ENCODE measurements at regions not wholly inside any gene's neighbourhood (a gene's known extent, or its start where the extent isn't known, plus 50 kb on each side); places are given as distances from the start of the nearest gene placed in this dataset.

- H3K27ac ChIP-seq (ENCODE audit: low read length): no peak overlapping the region
- no peak overlapping the region for H3K9ac ChIP-seq (ENCODE audit: low read length)
Observed at GRCh38 chr7:41467596-41467995, 235.3 kb downstream of the INHBA start.

DNA sequence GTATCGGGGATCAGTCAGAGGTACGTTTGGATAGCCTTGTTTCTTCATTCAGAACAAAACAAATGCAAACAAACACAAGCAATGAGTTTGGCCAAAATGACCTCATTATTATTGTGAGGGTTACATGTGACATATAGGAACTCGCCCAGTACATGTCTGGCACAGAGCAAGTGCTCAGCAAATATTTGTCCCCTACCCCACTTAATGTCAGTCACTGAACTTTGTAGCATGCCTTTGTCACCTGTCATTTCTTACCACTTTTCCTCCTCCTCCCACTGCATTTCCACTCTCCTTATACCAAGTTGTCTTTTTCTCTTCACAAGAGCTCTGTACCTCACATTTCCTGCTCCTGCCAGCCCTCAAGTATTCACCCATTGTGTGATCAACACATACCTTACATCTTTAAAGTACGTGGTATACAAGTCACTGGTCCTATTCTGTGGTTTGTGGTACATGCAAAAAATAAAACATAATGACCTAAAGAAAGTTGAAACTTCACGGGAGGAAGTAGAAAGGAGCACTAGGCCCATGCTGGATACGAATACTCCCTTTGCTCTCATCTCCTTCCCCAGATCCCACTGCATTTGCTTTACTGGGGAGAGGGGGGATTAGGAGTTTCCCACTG, 236.0 kb downstream of the INHBA start:
- H3K9me3 ChIP-seq (ENCODE audit: low read length): no peaks in the 10 kb centered on the region
- no peaks in the 10 kb centered on the region for H3K79me2 ChIP-seq (replicated peaks; ENCODE audit: insufficient read depth, low read length)
- no peaks in the 10 kb centered on the region for H4K20me1 ChIP-seq (ENCODE audit: insufficient read depth)
- no peak overlapping the region for H3K4me3 ChIP-seq (ENCODE audit: low read length)
- no peaks in the 10 kb centered on the region for H3K9me2 ChIP-seq (ENCODE audit: insufficient read depth, low read length)
- no peaks in the 10 kb centered on the region for H3K27me3 ChIP-seq (ENCODE audit: insufficient read depth, low read depth, low read length)
- H3K4me2 ChIP-seq (ENCODE audit: low read length): no peak overlapping the region
- TF ChIP-seq MXI1 (conservative IDR thresholded peaks at IDR 0.05; ENCODE audit: poor library complexity, severe bottlenecking) (no peak), EP300 (conservative IDR thresholded peaks at IDR 0.05; ENCODE audit: poor library complexity, severe bottlenecking) (no peak), POLR2AphosphoS5 (IDR thresholded peaks at IDR 0.05) (no peak), EZH2 (IDR thresholded peaks at IDR 0.05; ENCODE audit: borderline replicate concordance, insufficient read depth, low read length, poor library complexity, severe bottlenecking) (no peak), RAD21 (conservative IDR thresholded peaks at IDR 0.05) (no peak), SMC3 (conservative IDR thresholded peaks at IDR 0.05; ENCODE audit: poor library complexity) (no peak), TAF1 (IDR thresholded peaks at IDR 0.05; ENCODE audit: low read depth) (no peak)
- TF ChIP-seq, protein P1, sequence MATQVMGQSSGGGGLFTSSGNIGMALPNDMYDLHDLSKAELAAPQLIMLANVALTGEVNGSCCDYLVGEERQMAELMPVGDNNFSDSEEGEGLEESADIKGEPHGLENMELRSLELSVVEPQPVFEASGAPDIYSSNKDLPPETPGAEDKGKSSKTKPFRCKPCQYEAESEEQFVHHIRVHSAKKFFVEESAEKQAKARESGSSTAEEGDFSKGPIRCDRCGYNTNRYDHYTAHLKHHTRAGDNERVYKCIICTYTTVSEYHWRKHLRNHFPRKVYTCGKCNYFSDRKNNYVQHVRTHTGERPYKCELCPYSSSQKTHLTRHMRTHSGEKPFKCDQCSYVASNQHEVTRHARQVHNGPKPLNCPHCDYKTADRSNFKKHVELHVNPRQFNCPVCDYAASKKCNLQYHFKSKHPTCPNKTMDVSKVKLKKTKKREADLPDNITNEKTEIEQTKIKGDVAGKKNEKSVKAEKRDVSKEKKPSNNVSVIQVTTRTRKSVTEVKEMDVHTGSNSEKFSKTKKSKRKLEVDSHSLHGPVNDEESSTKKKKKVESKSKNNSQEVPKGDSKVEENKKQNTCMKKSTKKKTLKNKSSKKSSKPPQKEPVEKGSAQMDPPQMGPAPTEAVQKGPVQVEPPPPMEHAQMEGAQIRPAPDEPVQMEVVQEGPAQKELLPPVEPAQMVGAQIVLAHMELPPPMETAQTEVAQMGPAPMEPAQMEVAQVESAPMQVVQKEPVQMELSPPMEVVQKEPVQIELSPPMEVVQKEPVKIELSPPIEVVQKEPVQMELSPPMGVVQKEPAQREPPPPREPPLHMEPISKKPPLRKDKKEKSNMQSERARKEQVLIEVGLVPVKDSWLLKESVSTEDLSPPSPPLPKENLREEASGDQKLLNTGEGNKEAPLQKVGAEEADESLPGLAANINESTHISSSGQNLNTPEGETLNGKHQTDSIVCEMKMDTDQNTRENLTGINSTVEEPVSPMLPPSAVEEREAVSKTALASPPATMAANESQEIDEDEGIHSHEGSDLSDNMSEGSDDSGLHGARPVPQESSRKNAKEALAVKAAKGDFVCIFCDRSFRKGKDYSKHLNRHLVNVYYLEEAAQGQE (IDR thresholded peaks at IDR 0.05; ENCODE audit: borderline replicate concordance): no peak
- TF ChIP-seq, protein P2, sequence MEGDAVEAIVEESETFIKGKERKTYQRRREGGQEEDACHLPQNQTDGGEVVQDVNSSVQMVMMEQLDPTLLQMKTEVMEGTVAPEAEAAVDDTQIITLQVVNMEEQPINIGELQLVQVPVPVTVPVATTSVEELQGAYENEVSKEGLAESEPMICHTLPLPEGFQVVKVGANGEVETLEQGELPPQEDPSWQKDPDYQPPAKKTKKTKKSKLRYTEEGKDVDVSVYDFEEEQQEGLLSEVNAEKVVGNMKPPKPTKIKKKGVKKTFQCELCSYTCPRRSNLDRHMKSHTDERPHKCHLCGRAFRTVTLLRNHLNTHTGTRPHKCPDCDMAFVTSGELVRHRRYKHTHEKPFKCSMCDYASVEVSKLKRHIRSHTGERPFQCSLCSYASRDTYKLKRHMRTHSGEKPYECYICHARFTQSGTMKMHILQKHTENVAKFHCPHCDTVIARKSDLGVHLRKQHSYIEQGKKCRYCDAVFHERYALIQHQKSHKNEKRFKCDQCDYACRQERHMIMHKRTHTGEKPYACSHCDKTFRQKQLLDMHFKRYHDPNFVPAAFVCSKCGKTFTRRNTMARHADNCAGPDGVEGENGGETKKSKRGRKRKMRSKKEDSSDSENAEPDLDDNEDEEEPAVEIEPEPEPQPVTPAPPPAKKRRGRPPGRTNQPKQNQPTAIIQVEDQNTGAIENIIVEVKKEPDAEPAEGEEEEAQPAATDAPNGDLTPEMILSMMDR (IDR thresholded peaks at IDR 0.05; ENCODE audit: poor library complexity, severe bottlenecking): no peak
- no peaks in the 10 kb centered on the region for H3F3A ChIP-seq (ENCODE audit: insufficient read depth, low read length, poor library complexity, severe bottlenecking)
- H3K27ac ChIP-seq (ENCODE audit: low read length): no peak overlapping the region
- no peak overlapping the region for H2AFZ ChIP-seq (ENCODE audit: low read depth, low read length)
- no peaks in the 10 kb centered on the region for H3K36me3 ChIP-seq (ENCODE audit: insufficient read depth, low read length)
- no peak overlapping the region for H3K9ac ChIP-seq (ENCODE audit: low read length)

More at GRCh38 chr7:41467596-41467995, 235.3 kb downstream of the INHBA start:
- Histone ChIP-seq H3F3A (ENCODE audit: insufficient read depth, low read length, poor library complexity, severe bottlenecking) (no peaks in the 10 kb centered on the region), H3K9me3 (ENCODE audit: low read length) (no peaks in the 10 kb centered on the region), H3K27me3 (ENCODE audit: insufficient read depth, low read depth, low read length) (no peaks in the 10 kb centered on the region), H3K79me2 (replicated peaks; ENCODE audit: insufficient read depth, low read length) (no peaks in the 10 kb centered on the region), H2AFZ (ENCODE audit: low read depth, low read length) (no peak overlapping the region), H3K9me2 (ENCODE audit: insufficient read depth, low read length) (no peaks in the 10 kb centered on the region), H3K4me2 (ENCODE audit: low read length) (no peak overlapping the region), H4K20me1 (ENCODE audit: insufficient read depth) (no peaks in the 10 kb centered on the region), H3K4me3 (ENCODE audit: low read length) (no peak overlapping the region), H3K36me3 (ENCODE audit: insufficient read depth, low read length) (no peaks in the 10 kb centered on the region)
- TF ChIP-seq, protein P2 (IDR thresholded peaks at IDR 0.05; ENCODE audit: poor library complexity, severe bottlenecking): no peak
- TF ChIP-seq SMC3 (conservative IDR thresholded peaks at IDR 0.05; ENCODE audit: poor library complexity): no peak
- no peak for TF ChIP-seq EZH2 (IDR thresholded peaks at IDR 0.05; ENCODE audit: borderline replicate concordance, insufficient read depth, low read length, poor library complexity, severe bottlenecking)
- TF ChIP-seq TAF1 (IDR thresholded peaks at IDR 0.05; ENCODE audit: low read depth): no peak
- TF ChIP-seq, protein P1 (IDR thresholded peaks at IDR 0.05; ENCODE audit: borderline replicate concordance): no peak
- no peak for TF ChIP-seq RAD21 (conservative IDR thresholded peaks at IDR 0.05)
- no peak for TF ChIP-seq MXI1 (conservative IDR thresholded peaks at IDR 0.05; ENCODE audit: poor library complexity, severe bottlenecking)
- TF ChIP-seq EP300 (conservative IDR thresholded peaks at IDR 0.05; ENCODE audit: poor library complexity, severe bottlenecking): no peak
- TF ChIP-seq POLR2AphosphoS5 (IDR thresholded peaks at IDR 0.05): no peak

Measured in neural cell (in vitro differentiated cells).